ENCODE measurements at regions not wholly inside any gene's neighbourhood (a gene's known extent, or its start where the extent isn't known, plus 50 kb on each side); places are given as distances from the start of the nearest gene placed in this dataset.

- TF ChIP-seq, protein P1, sequence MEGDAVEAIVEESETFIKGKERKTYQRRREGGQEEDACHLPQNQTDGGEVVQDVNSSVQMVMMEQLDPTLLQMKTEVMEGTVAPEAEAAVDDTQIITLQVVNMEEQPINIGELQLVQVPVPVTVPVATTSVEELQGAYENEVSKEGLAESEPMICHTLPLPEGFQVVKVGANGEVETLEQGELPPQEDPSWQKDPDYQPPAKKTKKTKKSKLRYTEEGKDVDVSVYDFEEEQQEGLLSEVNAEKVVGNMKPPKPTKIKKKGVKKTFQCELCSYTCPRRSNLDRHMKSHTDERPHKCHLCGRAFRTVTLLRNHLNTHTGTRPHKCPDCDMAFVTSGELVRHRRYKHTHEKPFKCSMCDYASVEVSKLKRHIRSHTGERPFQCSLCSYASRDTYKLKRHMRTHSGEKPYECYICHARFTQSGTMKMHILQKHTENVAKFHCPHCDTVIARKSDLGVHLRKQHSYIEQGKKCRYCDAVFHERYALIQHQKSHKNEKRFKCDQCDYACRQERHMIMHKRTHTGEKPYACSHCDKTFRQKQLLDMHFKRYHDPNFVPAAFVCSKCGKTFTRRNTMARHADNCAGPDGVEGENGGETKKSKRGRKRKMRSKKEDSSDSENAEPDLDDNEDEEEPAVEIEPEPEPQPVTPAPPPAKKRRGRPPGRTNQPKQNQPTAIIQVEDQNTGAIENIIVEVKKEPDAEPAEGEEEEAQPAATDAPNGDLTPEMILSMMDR (IDR thresholded peaks at IDR 0.05), result no peak
- no peak for TF ChIP-seq POLR2A (IDR thresholded peaks at IDR 0.05)
Observed at GRCh38 chr18:29226213-29226612, 1049.3 kb upstream of the CDH2 start.

Data from uterus (tissue), 2 donors.